Activated CD4-positive, alpha-beta T cell treated with anti-CD3 and anti-CD28 coated beads, Interleukin-2, Interleukin-4, amounts not matched to agents 100 ng/mL and 50 ng/mL, durations not matched to agents 16 hours and 8 hours (primary cell): ENCODE measurements at regions not wholly inside any gene's neighbourhood (a gene's known extent, or its start where the extent isn't known, plus 50 kb on each side); places are given as distances from the start of the nearest gene placed in this dataset.
A peak's percentile ranks its signal among the peaks of the same experiment; 100 is the strongest.

ENCODE experiments used
- DNase-seq: peaks from one replicate; pipeline ENCODE4 v3.0.0-alpha.2; 2020; ENCODE audit warnings: low spot score

DNA sequence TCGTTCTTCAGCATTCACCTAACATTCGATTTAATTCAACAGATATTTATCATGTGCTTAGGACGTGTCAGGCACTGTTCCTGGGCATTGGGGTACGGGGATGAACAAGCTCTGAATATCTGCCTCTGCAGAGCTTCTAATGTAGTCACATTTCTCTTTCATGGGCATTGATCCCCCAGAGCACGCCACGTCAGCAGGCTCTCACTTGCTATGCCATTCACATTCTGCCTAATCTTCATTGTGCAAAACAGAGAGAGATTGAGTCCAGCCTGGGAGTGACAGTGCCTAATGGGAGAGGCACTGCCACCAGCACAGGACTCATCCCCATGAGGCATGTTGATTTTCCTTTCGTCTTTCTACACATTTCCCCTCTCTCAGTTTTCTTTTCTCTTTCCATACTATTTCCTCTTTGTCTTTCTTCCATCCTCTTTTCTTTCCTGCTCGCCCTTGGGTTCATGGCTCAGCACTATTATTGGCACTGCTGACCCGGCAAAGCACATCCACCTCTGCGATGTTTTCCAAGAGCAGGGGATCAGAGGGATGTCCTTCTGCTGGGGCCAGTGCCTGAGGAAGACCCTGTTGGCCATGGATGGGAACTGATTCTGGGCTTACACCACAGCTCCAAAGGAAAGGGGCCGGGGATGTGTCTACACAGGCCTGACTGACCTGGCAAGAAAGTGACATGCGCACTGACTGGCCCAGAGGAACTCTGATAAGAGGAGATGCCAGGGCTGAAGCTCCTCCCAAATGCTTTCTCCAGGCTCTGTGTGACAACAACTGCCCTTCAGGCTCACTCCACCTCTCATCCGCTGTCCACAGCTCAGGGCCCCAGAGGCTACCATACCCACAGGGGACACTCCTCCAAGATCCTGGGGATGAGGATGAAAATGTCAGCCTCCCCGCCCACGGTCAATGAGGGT, 195.9 kb downstream of the TOMM20 start:
- no peak for DNase-seq

DNA sequence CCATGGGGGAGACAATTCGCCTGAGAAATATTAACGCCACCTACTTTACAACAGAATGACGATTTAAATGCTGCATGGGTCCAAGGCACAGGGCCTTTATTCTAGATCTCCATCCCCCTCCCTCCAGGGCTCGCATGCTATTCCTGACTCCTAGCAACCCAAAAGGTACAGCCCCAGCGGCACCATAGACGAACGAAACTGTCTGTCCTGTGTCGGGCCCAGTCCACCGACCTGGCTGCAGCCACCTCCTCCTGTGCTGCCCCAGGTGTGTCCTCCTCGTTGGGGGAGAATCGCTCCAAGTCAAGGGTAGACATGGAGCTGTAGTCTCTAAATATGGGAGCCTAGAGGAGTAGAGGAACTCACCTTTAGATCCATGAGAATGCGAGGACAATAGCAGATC, 196.5 kb downstream of the TOMM20 start:
- DNase-seq = no peak

DNA sequence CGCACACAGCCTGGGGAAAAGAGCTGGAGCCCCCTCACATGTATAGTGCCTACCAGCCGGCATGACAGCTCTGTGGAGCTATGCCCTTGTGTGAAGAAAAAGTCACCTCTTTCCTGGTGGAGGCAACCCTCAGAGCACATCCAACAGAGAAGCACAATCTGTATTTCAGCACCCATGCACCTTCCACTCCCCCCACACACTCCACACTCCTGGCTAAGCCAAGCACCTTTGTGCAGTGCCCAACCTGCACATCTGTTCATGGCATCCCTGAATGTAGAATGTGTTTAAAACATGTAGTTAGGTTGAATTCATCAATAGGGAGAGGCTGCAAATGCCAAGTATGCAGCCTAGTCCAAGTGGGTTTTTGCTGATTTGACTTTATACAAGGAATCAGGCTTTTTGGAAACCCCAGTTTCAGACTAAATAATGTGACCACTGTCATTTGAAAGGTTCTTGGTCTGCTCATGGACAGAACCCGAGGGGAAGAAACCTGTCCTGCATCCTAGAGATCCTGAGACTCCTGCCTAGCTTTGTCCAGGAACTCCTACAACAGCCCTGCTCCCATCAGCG, 197.1 kb downstream of the TOMM20 start:
- DNase-seq = no peak

DNA sequence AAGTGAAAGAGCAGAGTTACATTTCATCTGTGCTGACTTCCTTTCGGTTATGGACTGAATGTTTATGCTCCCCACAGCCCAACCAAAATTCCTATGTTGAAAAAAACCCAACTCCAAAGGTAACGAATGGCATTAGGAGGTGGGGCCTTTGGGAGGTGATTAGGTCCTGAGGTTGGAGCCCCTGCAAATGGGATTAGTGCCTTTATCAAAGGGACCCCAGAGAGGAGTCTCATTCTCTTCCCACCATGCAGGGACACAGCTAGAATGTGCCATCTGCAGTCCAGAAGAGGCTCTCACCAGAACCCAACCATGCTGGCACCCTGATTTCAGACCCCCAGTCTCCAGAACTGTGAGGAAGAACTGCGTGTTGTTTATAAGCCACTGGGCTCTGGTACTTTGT, 199.3 kb downstream of the TOMM20 start:
- DNase-seq = no peak

DNA sequence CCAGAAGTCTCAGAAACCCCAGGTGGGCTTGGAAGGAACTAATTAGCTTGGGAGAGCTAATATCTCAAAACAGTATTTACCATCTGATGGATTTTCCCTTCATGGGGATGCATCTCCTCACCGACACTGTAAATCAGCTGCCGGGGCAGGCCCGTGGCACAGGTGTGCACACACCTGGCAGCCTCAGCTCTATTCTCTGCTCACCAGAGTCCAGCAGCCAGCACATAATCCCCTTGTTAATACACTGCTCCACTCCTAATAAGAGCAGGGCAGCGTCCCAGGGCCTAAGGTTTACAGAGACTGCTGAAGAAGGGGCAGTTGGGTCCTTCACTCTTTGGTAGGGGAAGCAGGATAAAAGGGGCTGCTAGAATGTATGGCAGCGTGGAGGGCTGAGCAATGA, 200.0 kb downstream of the TOMM20 start:
- no peak for DNase-seq

DNA sequence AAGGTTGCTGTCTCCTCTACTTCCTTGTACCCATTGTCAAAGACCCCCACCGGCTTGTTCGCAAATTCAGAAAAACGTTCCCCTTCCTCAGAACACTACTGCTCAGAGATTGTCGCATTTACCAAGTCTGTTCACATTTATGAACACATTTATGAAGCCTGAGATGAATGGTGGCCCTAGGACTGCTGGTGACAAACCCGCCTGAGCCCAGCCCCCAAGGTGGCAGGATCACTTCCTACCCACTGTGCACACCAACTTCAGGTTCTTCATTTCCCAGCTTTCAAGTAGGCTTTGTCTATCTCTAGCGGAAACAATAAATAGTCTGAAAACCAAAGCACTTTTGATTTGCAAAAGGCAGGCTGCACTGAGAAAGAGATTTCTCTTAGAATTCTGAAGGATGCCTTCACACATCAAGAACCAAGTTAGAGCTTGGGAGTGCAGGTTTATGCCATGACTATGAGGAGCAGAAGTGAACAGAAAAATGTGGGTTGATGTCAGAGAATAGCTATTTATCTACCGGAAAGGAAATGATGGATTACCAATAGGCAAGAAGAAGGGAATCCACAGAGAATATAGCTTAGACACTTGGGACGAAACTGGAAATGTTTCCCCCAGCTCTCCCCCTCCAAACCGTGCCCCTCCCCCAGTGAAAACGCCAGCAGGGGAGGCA, 200.5 kb downstream of the TOMM20 start:
- no peak for DNase-seq

DNA sequence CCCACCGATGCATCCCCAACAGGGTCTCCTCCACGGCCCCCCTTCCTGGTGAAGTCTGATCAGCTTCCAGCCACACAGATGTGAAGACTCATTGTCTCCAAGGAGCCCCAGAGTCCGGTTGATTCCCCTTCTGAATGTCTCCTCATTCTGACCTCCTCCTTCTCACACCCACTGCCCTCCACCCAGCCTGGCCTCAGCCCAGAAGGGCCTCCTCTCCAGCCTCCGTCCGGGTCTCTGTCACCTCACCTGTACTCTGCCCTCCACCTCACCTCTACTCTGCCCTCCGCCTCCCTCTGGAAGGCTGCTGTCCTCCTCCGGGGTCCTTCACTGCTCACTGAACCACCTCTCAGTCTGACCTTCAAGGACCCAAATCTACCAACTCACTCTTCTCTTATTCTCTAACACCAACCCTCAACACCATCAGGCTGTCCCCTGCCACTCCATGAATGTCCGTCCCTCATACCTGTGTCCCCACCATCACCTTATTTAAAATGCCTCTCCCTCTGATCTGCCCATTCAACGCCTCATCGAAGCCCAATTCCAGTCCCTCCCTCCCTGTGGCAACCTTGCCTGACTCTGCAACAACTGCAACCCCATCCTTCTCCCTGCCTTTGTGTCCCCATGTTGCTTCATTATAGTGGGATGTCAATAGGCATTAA, 201.2 kb downstream of the TOMM20 start:
- no peak for DNase-seq

DNA sequence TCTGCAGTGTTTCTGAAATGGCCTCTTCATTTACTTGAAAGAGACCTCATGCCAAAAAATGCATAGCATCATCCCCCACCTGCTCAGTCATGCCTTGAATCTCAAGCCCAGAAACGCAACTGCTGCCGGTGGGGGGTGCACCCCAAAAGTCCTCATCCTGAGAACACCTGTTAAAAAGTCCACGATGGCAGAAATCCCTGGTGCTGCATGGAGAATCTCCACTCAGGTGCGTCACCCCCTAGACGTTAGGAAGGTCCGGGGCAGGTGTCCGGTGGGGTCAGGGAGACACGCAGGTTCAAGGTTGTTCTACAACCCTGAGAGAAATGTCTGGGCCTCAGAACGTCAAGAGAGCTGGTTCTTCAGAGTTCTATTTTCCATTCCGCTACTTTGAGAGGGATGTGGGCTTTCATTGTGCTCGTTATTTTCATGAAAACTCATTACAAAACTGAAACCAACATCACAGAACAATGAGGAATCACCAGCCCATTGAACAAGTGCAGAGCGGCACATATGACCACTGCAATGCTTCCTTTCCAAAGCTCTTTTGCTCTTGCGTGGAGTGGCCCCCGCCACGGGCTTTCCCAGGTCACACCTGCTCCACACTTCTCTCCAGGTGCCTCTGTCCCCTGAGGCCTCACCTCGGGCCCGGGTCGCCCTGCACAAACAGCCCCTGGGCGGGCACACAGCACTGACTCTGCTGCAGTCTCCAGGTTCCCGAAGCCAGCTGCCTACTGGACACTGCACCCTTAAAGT, 201.9 kb downstream of the TOMM20 start:
- DNase-seq = peak; percentile 86

DNA sequence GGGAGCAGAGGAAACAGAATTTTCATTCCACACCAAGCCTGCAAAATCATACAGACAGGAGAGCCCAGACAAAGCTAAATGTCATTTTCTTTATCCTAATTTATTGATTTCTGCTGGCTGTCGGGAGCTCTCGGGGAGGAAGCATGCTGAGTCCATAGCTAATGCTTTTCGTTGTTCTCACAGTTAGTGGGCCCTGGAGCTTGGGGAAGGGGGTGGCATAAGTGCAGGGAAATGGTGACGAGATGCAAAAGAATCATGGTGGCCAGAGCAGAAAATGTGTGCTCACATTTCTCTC, 202.4 kb downstream of the TOMM20 start:
- DNase-seq = no peak

DNA sequence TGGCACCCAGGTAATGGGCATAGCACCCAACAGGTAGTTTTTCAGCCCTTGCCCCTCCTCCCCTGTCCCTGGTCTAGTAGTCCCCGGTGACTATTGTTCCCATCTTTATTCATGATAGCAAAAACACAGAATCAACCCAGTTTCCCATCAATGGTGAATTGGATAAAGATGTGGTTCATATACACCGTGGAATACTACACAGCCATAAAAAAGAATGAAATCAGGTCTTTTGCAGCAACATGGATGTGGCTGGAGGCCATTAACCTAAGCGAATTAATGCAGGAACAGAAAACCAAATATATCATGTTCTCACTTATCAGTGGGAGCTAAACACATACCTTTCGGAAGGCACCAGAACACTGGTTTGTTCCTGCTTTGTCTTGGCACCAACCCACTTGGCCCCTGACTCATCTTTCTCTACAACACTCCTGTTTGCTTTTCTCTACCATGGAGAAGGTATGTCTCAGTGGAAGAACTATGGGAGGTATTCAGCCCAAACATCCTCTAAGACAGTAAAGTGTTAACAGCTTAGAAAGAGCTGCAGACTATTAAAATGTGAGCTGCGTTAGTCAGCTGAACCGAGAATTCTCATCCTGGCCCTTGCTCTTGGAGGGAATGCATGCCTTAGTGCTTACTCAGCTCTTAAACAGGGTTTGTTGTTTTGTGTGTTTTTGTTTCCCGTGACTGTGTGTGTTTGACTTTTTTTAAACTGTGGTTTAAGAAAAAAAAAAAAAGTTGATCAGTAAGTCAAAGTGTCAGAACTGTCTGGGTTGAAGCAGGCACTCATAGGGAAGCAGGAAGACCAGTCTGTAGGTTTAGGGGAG, 203.0 kb downstream of the TOMM20 start:
- DNase-seq = peak; percentile 37

DNA sequence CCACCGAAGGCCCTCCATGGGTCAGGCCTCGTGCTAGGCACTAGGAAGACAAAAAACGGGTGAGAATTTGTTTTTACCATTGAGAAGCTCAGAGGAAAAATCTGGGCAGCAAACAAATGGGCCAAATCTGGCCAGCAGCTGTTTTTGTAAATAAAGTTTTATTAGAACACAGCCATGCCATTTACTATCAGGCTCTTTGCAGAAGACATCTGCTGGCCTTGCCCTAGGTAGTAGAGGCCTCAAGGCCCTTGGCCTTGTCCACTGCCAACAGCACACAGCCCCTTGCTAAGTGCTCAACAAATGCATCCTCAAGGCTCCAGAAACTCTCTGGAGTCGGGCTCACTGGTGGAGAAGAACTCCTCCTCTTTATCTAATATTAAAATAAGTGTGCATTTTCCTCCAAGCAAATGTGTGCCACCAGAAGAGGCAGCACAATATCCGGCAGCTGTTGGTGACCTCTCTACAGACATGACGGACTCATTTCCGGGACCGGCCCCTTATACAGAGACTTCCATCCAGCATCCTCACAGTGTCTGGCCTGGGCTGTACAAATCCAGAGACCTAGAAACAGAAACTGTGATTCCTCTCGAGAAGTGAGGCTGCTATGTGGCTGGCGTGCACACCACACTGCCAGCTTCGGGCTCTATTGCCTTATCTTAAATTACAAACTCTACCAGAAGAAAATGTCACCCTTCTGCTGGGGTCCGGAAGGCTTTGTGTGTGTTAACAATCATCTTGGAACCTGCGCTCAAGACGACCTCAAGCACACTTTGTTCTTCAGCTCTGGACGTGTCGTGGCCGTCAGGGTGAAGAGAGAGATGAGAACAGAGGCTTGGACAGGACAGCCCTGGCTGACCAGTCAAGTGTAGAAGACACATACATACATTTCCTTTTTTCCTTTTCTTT, 203.9 kb downstream of the TOMM20 start:
- DNase-seq = no peak

DNA sequence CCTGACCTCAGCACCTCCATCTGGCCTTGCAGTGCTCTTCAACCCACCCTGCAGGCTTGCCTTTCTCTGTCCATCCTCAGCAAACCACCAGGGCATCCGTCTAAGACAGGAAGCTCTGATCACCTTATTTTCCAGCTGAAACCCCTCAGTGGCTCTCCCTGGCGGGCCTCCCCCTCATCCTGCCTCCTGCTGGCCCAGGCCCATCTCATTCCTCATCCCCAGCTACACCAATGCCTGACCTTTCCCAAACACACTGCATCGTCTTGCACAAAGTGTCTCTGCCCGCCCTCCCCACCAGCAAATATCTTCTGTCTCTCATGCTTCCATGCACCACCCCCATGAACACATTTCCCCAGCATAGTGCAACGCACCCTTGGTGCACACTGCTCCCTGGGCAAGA, 205.0 kb downstream of the TOMM20 start:
- DNase-seq = no peak

DNA sequence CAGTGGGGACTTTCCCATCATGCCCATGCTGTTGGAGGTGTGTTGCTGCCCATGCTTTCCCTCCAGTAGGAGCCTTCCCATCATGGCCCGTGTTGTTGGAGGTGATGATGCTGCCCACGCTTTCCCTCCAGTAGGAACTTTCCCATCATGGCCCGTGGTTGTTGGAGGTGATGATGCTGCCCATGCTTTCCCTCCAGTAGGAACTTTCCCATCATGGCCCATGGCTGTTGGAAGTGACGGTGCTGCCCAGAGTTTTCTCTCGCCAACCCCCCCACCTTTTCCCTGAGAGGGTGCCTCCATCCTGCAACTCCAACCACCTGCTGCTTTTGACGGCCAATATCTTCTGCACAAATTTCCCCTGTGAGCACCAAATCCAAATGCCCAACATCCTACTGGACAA, 205.7 kb downstream of the TOMM20 start:
- no peak for DNase-seq

DNA sequence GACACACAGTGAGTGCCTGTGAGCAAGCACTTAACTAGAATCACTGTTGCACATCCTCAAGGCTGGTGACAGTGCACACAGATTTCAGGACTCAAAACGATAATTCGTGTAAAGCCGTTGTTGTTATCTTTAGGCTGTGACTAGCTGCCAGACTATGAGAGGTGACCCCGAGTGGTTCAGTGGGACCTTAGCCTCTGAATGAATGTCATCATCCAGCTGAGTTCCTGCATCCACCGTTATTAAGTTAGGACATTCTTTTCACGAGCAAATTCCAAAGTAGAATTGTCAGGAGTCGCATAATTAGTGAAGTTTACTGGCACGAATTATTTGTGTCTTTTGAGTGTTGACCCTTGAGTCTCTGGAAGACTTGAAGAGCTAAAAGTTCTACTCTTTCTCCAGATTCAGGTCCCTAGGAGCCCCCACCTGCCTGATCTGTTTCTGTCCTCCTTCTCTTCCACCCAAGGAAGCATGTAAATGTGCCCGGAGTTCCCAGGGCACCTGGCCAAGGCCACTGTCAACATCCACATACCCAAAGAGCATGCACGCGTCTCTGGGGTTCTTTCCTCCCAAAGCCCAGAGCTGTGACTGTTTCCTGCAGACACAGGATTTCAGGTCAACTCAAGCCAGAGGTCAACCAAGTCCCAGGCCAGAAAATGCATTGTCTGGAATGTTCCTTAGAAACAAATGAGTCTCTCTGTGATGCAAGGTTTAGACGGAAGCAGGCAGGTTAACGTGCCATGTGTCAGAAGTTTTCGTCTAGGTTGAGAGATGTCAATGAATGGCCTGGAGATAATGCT, 207.2 kb downstream of the TOMM20 start:
- no peak for DNase-seq

DNA sequence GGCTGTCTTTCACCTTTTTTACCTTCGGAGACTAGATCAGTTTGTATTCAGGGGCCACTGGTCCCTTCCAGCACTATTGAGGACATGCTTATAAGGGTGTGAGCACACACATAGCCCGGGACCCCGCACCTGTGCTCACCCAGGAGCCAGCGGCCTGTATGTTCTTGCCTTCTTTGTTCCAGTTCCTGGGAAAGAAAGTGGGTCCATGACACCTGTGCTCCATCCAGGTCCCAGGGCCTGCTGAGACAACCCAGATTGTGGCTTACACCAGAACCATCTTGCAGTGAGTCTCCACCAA, 207.8 kb downstream of the TOMM20 start:
- no peak for DNase-seq

DNA sequence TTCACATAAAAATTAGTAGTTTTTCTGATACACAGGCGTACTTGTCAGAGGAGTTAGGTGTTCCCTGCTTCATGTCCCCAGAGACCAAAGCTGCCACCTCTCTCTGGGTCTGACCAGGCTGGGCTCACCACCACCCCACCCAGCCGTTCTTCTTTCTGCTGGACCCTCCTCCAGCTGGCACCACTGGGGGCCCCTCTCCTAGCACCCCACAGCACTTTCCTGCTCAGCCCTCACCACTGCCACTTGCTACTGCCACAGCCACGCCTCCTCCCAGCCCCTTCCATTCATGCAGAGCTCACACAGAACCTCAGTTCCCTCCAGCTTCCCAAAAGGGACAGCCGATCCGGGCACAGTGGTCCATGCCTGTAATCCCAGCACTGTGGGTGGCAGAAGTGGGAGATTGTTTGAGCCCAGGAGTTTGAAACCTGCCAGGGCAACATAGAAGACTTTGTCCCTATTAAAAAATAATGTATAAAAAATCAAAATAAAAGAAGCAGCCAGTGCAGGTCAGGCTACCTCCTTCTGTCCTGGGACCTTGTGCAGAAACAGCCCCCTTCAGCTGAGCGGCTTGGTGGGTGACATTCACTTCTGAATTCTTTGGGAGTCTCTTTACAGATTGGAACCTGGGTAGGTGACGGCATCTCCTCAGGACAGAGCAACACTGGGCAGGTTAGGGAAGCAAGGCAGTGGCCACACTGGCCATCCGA, 208.3 kb downstream of the TOMM20 start:
- no peak for DNase-seq

DNA sequence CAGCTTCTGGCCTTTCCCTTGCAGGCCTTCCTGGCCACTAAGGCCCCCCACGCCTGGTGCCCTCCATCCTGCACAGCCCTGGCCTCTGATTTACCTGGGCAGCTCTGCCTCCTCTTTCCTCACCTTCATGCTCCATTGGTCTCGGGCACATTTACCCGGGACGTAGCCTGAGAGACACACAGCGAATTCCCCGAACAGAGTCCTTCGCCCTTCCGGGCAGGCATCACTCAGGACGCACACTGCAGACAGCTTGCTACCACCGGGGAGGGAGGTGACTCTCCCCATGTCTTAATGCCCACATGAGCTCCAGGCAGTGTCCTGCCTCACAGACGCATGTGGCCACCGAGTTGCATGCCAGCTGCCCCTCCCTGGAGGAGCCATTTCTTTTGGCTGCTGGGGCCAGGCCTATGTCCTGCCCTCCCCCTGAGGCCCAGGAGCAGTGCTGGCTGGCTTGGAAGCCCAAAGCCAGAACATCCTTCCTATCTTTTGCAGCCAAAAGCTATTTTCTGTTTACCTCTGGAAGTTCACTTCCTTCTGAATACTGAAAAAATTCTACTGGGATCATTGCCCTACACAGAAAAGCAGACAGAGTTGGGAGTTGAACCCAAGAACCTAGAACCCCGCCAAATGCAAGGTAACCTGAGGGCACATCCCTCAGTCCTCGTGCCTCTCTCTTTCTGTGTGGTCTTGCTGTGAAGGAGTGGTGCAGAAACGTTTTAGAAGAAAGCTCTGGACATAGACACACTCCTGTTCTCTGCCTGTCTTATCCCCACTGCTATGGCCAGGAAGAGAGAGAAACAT, 209.5 kb downstream of the TOMM20 start:
- no peak for DNase-seq

DNA sequence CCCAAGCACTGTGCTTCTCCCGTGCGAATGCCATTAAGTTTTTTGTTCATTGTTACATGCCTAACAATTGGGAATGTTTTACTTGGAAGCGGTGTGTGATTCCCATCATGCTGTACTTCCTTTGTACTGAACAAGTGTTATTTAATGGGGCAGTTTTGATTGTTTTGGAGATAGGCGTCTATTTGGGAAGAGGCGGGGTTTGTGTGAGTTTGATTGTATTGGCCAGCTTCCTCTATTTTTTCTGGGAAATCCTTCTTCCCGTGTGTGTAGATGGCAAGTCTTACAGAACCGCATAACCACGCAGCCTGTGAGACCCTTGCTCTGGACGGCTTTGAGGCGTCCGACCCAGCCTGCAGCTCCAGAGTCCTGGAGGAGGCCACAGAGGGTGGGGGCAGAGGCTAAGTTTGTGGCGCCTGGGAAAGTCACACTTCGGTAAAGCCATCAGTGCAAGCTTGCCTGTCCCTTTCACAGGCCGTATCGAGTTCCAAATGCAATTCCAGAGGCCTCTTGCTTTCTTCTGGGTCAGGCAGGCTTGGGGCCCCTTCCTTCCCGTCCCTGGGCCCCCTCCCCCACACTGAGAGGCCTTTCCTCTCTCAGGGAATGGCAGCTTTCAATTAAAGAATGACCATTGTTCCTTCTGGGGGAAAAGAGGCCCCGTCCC, 210.3 kb downstream of the TOMM20 start:
- no peak for DNase-seq
